Activated T-helper 1 cell treated with anti-CD3 and anti-CD28 coated beads, Interleukin-12 subunit alpha, Interleukin-12 subunit beta, Interleukin-2, Interleukin-4 antibody, amounts not matched to agents 30 ng/mL and 10 ng/mL and 1 ng/mL, durations not matched to agents 14 hours and 24 hours and 36 hours (primary cell): ENCODE measurements at regions not wholly inside any gene's neighbourhood (a gene's known extent, or its start where the extent isn't known, plus 50 kb on each side); places are given as distances from the start of the nearest gene placed in this dataset.
"Not testable (repeated sequence)": the region's sequence is repeated elsewhere in the genome, so short reads cannot be mapped to it uniquely, and the experiment has no call there.

ENCODE experiments used
- DNase-seq: peaks from one replicate; pipeline ENCODE4 v3.0.0; 2021; ENCODE audit warnings: low spot score
- H3K27ac Mint-ChIP-seq: one replicate; pipeline ENCODE4 v1.8.0; 2021; ENCODE audit warnings: mild to moderate bottlenecking, mixed read lengths
- H3K27me3 Mint-ChIP-seq: one replicate; pipeline ENCODE4 v1.8.0; 2022; ENCODE audit warnings: mild to moderate bottlenecking, moderate library complexity, mixed read lengths; ENCODE audit not compliant: insufficient read depth
- H3K36me3 Mint-ChIP-seq: one replicate; pipeline ENCODE4 v1.8.0; 2021; ENCODE audit warnings: low read depth, mixed read lengths
- H3K4me1 Mint-ChIP-seq: one replicate; pipeline ENCODE4 v1.8.0; 2021; ENCODE audit warnings: low read depth, mixed read lengths
- H3K4me3 Mint-ChIP-seq: one replicate; pipeline ENCODE4 v1.8.0; 2021; ENCODE audit warnings: mild to moderate bottlenecking, moderate library complexity, mixed read lengths
- H3K9me3 Mint-ChIP-seq: one replicate; pipeline ENCODE4 v1.8.0; 2021; ENCODE audit warnings: mixed read lengths
- intact Hi-C: fragments of 100-400 bp; cut with micrococcal nuclease; formaldehyde crosslinking; loops from one replicate; pipeline ENCODE4 v1.15.1; 2024

DNA sequence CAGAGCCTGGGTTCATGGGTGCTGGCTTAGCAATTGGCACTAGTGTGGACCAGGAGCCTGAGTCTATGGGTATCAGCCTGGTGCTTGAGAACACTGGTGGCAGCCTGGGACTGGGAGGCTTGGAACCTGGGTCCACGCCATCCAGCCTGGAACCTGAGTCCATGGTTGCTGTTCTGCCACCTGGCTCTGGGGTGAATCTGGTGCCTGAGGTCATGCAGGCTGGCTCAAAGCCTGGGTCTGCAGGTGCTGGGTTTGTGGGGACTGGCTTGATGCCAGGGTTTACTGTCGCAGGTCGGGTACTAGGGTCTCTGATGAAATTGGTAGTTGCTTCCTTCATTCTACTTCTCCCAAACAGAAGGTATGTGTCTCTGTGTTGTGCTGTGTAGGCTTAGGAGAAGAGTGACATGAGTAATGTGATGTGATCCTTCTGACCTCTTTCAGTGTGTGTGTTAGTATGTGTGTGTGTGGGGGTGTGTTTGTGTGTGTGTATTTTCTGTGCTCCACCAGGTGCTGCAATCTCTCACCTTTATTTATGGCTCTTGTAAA is 517.0 kb upstream of the EPHA5 start:
- H3K4me3 Mint-ChIP-seq, result no peak overlapping the region
- DNase-seq, result no peak
- H3K27me3 Mint-ChIP-seq, result no peaks in the 10 kb centered on the region
- intact Hi-C loops, result no loop called here
- no peaks in the 10 kb centered on the region for H3K4me1 Mint-ChIP-seq
- no peak overlapping the region for H3K27ac Mint-ChIP-seq
- no peaks in the 10 kb centered on the region for H3K9me3 Mint-ChIP-seq
- no peaks in the 10 kb centered on the region for H3K36me3 Mint-ChIP-seq

DNA sequence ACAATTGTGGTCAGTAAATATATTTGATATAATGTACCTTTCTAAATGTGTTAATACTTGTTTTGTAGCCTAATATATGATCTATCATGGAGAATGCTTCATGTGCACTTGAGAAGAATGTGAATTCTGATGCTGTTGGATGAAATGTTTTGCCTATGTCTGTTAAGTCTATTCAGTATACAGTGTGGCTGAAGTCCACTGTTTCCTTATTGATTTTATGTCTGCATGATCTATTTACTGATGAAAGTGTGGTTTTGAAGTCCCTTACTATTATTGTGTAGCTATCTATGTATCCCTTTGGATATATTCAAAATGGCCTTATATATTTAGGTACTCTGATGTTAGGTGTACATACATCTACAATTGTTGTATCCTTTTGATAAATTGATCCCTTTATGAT is 515.8 kb upstream of the EPHA5 start:
- no peaks in the 10 kb centered on the region for H3K27me3 Mint-ChIP-seq
- no peak overlapping the region for H3K4me3 Mint-ChIP-seq
- H3K36me3 Mint-ChIP-seq, result no peaks in the 10 kb centered on the region
- H3K9me3 Mint-ChIP-seq, result peaks cover 4% of the 10 kb centered on the region
- DNase-seq, result no peak
- no peak overlapping the region for H3K27ac Mint-ChIP-seq
- intact Hi-C loops, result no loop called here
- H3K4me1 Mint-ChIP-seq, result no peaks in the 10 kb centered on the region

DNA sequence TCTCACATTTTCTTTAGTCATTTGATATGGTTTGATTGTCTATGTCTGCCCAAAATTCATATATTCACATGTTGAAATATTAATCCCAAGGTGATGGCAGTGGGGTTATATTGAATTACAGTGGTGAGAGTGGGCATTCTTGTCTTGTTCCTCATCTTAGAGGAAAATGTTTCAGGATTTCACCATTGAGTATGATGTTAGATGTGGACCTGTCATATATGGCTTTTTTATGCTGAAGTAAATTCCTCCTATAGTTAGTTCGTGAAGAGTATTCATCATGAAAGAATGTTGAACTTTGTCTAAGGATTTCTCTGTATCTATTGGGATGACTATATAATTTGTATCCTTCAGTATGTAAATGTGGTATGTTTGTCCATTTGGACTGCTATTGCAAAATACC is 512.3 kb upstream of the EPHA5 start:
- Mint-ChIP-seq H3K9me3 (peaks cover 4% of the 10 kb centered on the region), H3K4me1 (no peaks in the 10 kb centered on the region), H3K27me3 (no peaks in the 10 kb centered on the region), H3K36me3 (no peaks in the 10 kb centered on the region), H3K27ac (no peak overlapping the region), H3K4me3 (no peak overlapping the region)
- no peak for DNase-seq
- intact Hi-C loops, result no loop called here

GRCh38 chr4:66178906-66179305 is 508.6 kb upstream of the EPHA5 start:
- peaks cover 4% of the 10 kb centered on the region for H3K9me3 Mint-ChIP-seq
- intact Hi-C loops, result no loop called here
- no peaks in the 10 kb centered on the region for H3K27me3 Mint-ChIP-seq
- H3K4me1 Mint-ChIP-seq, result no peaks in the 10 kb centered on the region
- H3K27ac Mint-ChIP-seq, result no peak overlapping the region
- no peak overlapping the region for H3K4me3 Mint-ChIP-seq
- no peaks in the 10 kb centered on the region for H3K36me3 Mint-ChIP-seq
- no peak for DNase-seq

GRCh38 chr4:66169341-66169740 is 499.1 kb upstream of the EPHA5 start:
- Mint-ChIP-seq H3K27me3 (no peaks in the 10 kb centered on the region), H3K27ac (no peak overlapping the region), H3K4me3 (no peak overlapping the region), H3K36me3 (no peaks in the 10 kb centered on the region), H3K4me1 (no peaks in the 10 kb centered on the region), H3K9me3 (peaks cover 5% of the 10 kb centered on the region)
- intact Hi-C loops, result no loop called here
- DNase-seq, result no peak

- H3K9me3 Mint-ChIP-seq, result peaks cover 13% of the 10 kb centered on the region
- H3K4me3 Mint-ChIP-seq, result no peak overlapping the region
- no peaks in the 10 kb centered on the region for H3K4me1 Mint-ChIP-seq
- intact Hi-C loops, result no loop called here
- no peak for DNase-seq
- no peaks in the 10 kb centered on the region for H3K27me3 Mint-ChIP-seq
- H3K27ac Mint-ChIP-seq, result no peak overlapping the region
- no peaks in the 10 kb centered on the region for H3K36me3 Mint-ChIP-seq
Observed at GRCh38 chr4:66164869-66165268, 494.6 kb upstream of the EPHA5 start.

- H3K36me3 Mint-ChIP-seq, result no peaks in the 10 kb centered on the region
- intact Hi-C loops, result no loop called here
- H3K4me1 Mint-ChIP-seq, result no peaks in the 10 kb centered on the region
- no peaks in the 10 kb centered on the region for H3K27me3 Mint-ChIP-seq
- H3K4me3 Mint-ChIP-seq, result no peak overlapping the region
- H3K9me3 Mint-ChIP-seq, result peaks cover 20% of the 10 kb centered on the region
- DNase-seq, result no peak
- H3K27ac Mint-ChIP-seq, result no peak overlapping the region
Observed at GRCh38 chr4:66160606-66161005, 490.3 kb upstream of the EPHA5 start.

DNA sequence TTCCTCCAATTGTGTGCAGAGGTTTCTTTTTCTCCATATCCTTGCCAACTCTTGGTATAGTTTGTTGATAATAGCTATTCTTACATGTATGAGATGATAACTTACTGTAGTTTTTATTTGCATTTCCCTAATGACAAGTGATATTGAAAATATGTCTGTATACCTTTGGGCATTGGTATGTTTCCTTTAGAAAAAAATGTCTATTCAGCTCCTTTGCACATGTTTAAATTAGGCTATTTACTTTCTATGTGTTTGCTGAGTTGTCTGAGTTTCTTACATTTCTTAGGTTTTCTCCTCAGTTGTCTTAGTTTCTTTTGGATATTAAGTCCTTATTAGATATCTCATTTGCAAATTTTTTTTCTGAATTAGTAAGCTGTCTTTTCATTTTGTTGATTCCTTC is 487.3 kb upstream of the EPHA5 start:
- H3K9me3 Mint-ChIP-seq, result peaks cover 13% of the 10 kb centered on the region
- no peak for DNase-seq
- H3K27me3 Mint-ChIP-seq, result no peaks in the 10 kb centered on the region
- intact Hi-C loops, result no loop called here
- no peaks in the 10 kb centered on the region for H3K36me3 Mint-ChIP-seq
- no peak overlapping the region for H3K4me3 Mint-ChIP-seq
- H3K4me1 Mint-ChIP-seq, result no peaks in the 10 kb centered on the region
- no peak overlapping the region for H3K27ac Mint-ChIP-seq

DNA sequence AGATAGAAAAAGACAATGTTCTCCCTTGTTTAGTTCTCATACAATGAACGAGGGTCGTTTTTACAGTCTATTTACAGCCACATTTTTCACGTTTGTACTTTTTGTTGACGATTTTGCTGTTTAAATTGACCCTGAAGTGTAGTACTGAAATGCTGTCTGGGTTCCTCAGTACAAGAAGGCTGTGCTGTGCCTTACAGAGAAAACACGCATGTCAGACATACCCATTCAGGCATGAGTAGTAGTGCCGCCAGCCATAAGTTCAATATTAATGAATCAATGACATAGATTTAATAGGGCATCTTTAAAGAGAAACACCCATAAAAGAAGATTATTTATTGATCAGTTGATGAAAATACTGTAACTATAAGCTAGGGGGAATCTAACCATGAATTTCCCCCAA is 459.8 kb upstream of the EPHA5 start:
- H3K4me1 Mint-ChIP-seq, result no peaks in the 10 kb centered on the region
- no peaks in the 10 kb centered on the region for H3K36me3 Mint-ChIP-seq
- no peaks in the 10 kb centered on the region for H3K27me3 Mint-ChIP-seq
- H3K27ac Mint-ChIP-seq, result no peak overlapping the region
- intact Hi-C loops, result no loop called here
- H3K4me3 Mint-ChIP-seq, result no peak overlapping the region
- DNase-seq, result no peak
- peaks cover 5% of the 10 kb centered on the region for H3K9me3 Mint-ChIP-seq

DNA sequence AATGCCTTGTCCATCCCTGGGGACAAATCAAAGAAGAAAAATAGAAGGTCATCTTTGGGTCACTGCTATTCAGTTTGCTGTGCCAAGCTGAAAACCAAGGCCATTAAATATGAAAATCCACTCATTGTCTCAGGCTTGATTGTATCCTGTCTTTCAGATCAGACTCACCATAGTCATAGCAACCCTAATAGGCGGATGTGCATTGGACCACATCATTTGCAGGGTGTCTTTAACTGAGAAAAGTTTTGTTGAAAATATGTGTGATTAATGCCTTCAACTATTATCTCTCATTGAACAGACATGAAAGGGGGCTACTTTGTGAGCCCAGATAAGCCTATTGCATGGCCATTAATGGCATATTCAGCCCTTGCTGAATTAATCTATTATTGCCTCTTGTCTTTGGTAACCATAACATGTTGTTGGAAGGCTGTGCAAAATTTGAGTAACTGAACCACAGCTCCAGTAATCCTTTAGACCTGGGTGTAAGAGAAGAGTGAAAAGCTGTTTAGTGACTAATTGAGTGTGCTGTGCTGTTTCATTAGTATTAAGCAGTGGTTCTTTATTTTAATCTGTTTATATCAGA is 453.6 kb upstream of the EPHA5 start:
- H3K4me1 Mint-ChIP-seq, result no peaks in the 10 kb centered on the region
- no peak for DNase-seq
- no peak overlapping the region for H3K27ac Mint-ChIP-seq
- intact Hi-C loops, result no loop called here
- H3K4me3 Mint-ChIP-seq, result no peak overlapping the region
- no peaks in the 10 kb centered on the region for H3K9me3 Mint-ChIP-seq
- H3K27me3 Mint-ChIP-seq, result no peaks in the 10 kb centered on the region
- H3K36me3 Mint-ChIP-seq, result no peaks in the 10 kb centered on the region

- no peaks in the 10 kb centered on the region for H3K36me3 Mint-ChIP-seq
Observed at GRCh38 chr4:66123190-66123589, 452.9 kb upstream of the EPHA5 start.

GRCh38 chr4:66115231-66115630 is 444.9 kb upstream of the EPHA5 start:
- H3K9me3 Mint-ChIP-seq, result peaks cover 19% of the 10 kb centered on the region
- H3K4me1 Mint-ChIP-seq, H3K27ac Mint-ChIP-seq, H3K27me3 Mint-ChIP-seq, H3K4me3 Mint-ChIP-seq, intact Hi-C loops, DNase-seq, H3K36me3 Mint-ChIP-seq: not testable (repeated sequence)

More at GRCh38 chr4:66123190-66123589, 452.9 kb upstream of the EPHA5 start:
- no peak overlapping the region for H3K27ac Mint-ChIP-seq
- H3K4me1 Mint-ChIP-seq, result no peaks in the 10 kb centered on the region
- no peak overlapping the region for H3K4me3 Mint-ChIP-seq
- no peak for DNase-seq
- no peaks in the 10 kb centered on the region for H3K9me3 Mint-ChIP-seq
- no peaks in the 10 kb centered on the region for H3K27me3 Mint-ChIP-seq
- intact Hi-C loops, result no loop called here

- H3K27me3 Mint-ChIP-seq, result no peaks in the 10 kb centered on the region
- no peaks in the 10 kb centered on the region for H3K36me3 Mint-ChIP-seq
- intact Hi-C loops, result no loop called here
- no peak for DNase-seq
- H3K4me3 Mint-ChIP-seq, result no peak overlapping the region
- H3K9me3 Mint-ChIP-seq, result peaks cover 23% of the 10 kb centered on the region
- no peaks in the 10 kb centered on the region for H3K4me1 Mint-ChIP-seq
- no peak overlapping the region for H3K27ac Mint-ChIP-seq
Observed at GRCh38 chr4:66108898-66109297, 438.6 kb upstream of the EPHA5 start.

DNA sequence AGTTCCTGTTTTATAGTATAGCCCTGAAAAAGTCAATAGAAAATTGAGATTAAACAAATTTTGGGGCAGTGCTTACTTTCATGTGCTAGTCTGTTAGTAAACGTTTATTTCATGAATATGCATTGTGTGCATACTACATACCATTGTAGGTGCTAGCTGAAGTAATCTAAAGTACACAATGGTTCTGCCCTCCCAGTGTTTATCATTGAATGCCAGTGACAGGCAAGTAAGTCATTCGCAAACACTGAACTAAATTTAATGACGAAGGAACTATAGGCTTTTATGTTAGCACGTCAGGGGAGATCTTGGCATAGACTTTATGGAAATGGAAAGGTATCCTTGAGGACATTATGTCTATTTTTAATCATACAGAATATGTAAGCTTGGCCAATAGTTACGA is 426.9 kb upstream of the EPHA5 start:
- H3K36me3 Mint-ChIP-seq, result no peaks in the 10 kb centered on the region
- H3K4me1 Mint-ChIP-seq, result no peaks in the 10 kb centered on the region
- DNase-seq, result no peak
- no peaks in the 10 kb centered on the region for H3K27me3 Mint-ChIP-seq
- intact Hi-C loops, result no loop called here
- peaks cover 21% of the 10 kb centered on the region for H3K9me3 Mint-ChIP-seq
- H3K4me3 Mint-ChIP-seq, result no peak overlapping the region
- H3K27ac Mint-ChIP-seq, result no peak overlapping the region
